ENCODE measurements at regions not wholly inside any gene's neighbourhood (a gene's known extent, or its start where the extent isn't known, plus 50 kb on each side); places are given as distances from the start of the nearest gene placed in this dataset.

GRCh38 chr3:8421267-8421666 lies 80.4 kb upstream of the LMCD1 start:
- Histone ChIP-seq H2BK120ac (ENCODE audit: insufficient read depth, low read length, poor library complexity) (no peak overlapping the region), H3K27ac (ENCODE audit: low read depth, low read length) (no peak overlapping the region), H3K4me3 (ENCODE audit: low read depth, low read length) (no peak overlapping the region), H3K14ac (ENCODE audit: low read length) (no peak overlapping the region), H3K27me3 (ENCODE audit: insufficient read depth, low read length) (no peaks in the 10 kb centered on the region), H3K9ac (ENCODE audit: low read length) (no peak overlapping the region), H2AK5ac (ENCODE audit: low read length) (no peak overlapping the region), H3K18ac (ENCODE audit: low read length) (no peak overlapping the region), H3K36me3 (ENCODE audit: control insufficient read depth in 1 of 2, insufficient read depth in 2 of 2, low read length in 2 of 2) (no peaks in the 10 kb centered on the region), H2BK12ac (ENCODE audit: low read length) (no peak overlapping the region), H3K4ac (ENCODE audit: low read depth, low read length) (no peak overlapping the region), H3K79me1 (ENCODE audit: low read length) (no peaks in the 10 kb centered on the region), H4K8ac (ENCODE audit: low read depth, low read length) (no peak overlapping the region), H3K79me2 (ENCODE audit: control insufficient read depth, insufficient read depth, low read length, poor library complexity) (no peaks in the 10 kb centered on the region), H2AFZ (ENCODE audit: insufficient read depth, low read length, poor library complexity) (no peak overlapping the region), H3K23ac (ENCODE audit: low read length) (no peak overlapping the region), H3K9me3 (ENCODE audit: insufficient read depth, low read depth, low read length) (peaks cover 4% of the 10 kb centered on the region), H4K12ac (ENCODE audit: low read depth, low read length) (no peak overlapping the region), H3K4me1 (ENCODE audit: control insufficient read depth in 1 of 2, insufficient read depth in 2 of 2, low read length in 2 of 2) (no peaks in the 10 kb centered on the region), H3K4me2 (ENCODE audit: low read length) (no peak overlapping the region), H4K91ac (ENCODE audit: low read depth, low read length) (no peak overlapping the region), H2BK5ac (ENCODE audit: low read depth, low read length, poor library complexity) (no peak overlapping the region)
- no CpG with 5 or more reads among the region's 3 CpGs for WGBS (ENCODE audit: extremely low coverage, insufficient coverage, insufficient read length)
- no peak for DNase-seq

- H3K4me3 ChIP-seq (ENCODE audit: low read depth, low read length) = no peak overlapping the region
- no peak overlapping the region for H3K18ac ChIP-seq (ENCODE audit: low read length)
- no peak overlapping the region for H4K91ac ChIP-seq (ENCODE audit: low read depth, low read length)
- DNase-seq = no peak
- H3K14ac ChIP-seq (ENCODE audit: low read length) = no peak overlapping the region
- no peaks in the 10 kb centered on the region for H3K4me1 ChIP-seq (ENCODE audit: control insufficient read depth in 1 of 2, insufficient read depth in 2 of 2, low read length in 2 of 2)
- peaks cover 4% of the 10 kb centered on the region for H3K9me3 ChIP-seq (ENCODE audit: insufficient read depth, low read depth, low read length)
- no peak overlapping the region for H2BK5ac ChIP-seq (ENCODE audit: low read depth, low read length, poor library complexity)
- no peaks in the 10 kb centered on the region for H3K79me2 ChIP-seq (ENCODE audit: control insufficient read depth, insufficient read depth, low read length, poor library complexity)
- no peak overlapping the region for H3K23ac ChIP-seq (ENCODE audit: low read length)
- H3K4me2 ChIP-seq (ENCODE audit: low read length) = no peak overlapping the region
- H3K79me1 ChIP-seq (ENCODE audit: low read length) = no peaks in the 10 kb centered on the region
- no peak overlapping the region for H3K9ac ChIP-seq (ENCODE audit: low read length)
- no peaks in the 10 kb centered on the region for H3K36me3 ChIP-seq (ENCODE audit: control insufficient read depth in 1 of 2, insufficient read depth in 2 of 2, low read length in 2 of 2)
- no peak overlapping the region for H2BK120ac ChIP-seq (ENCODE audit: insufficient read depth, low read length, poor library complexity)
- H4K12ac ChIP-seq (ENCODE audit: low read depth, low read length) = no peak overlapping the region
- H2BK12ac ChIP-seq (ENCODE audit: low read length) = no peak overlapping the region
- H2AK5ac ChIP-seq (ENCODE audit: low read length) = no peak overlapping the region
- H4K8ac ChIP-seq (ENCODE audit: low read depth, low read length) = no peak overlapping the region
- H2AFZ ChIP-seq (ENCODE audit: insufficient read depth, low read length, poor library complexity) = no peak overlapping the region
- no peak overlapping the region for H3K4ac ChIP-seq (ENCODE audit: low read depth, low read length)
- no peak overlapping the region for H3K27ac ChIP-seq (ENCODE audit: low read depth, low read length)
- no CpG with 5 or more reads among the region's 4 CpGs for WGBS (ENCODE audit: extremely low coverage, insufficient coverage, insufficient read length)
- no peaks in the 10 kb centered on the region for H3K27me3 ChIP-seq (ENCODE audit: insufficient read depth, low read length)
These were observed 79.9 kb upstream of the LMCD1 start for GRCh38 chr3:8421711-8422110.

GRCh38 chr3:8423307-8423706 lies 78.3 kb upstream of the LMCD1 start:
- no peak overlapping the region for H3K14ac ChIP-seq (ENCODE audit: low read length)
- H2AFZ ChIP-seq (ENCODE audit: insufficient read depth, low read length, poor library complexity) = no peak overlapping the region
- DNase-seq = no peak
- no peak overlapping the region for H2BK5ac ChIP-seq (ENCODE audit: low read depth, low read length, poor library complexity)
- H3K4me2 ChIP-seq (ENCODE audit: low read length) = no peak overlapping the region
- H3K27ac ChIP-seq (ENCODE audit: low read depth, low read length) = no peak overlapping the region
- no peaks in the 10 kb centered on the region for H3K4me1 ChIP-seq (ENCODE audit: control insufficient read depth in 1 of 2, insufficient read depth in 2 of 2, low read length in 2 of 2)
- H3K4ac ChIP-seq (ENCODE audit: low read depth, low read length) = no peak overlapping the region
- no peaks in the 10 kb centered on the region for H3K79me2 ChIP-seq (ENCODE audit: control insufficient read depth, insufficient read depth, low read length, poor library complexity)
- no peak overlapping the region for H2BK120ac ChIP-seq (ENCODE audit: insufficient read depth, low read length, poor library complexity)
- H4K91ac ChIP-seq (ENCODE audit: low read depth, low read length) = no peak overlapping the region
- H3K27me3 ChIP-seq (ENCODE audit: insufficient read depth, low read length) = no peaks in the 10 kb centered on the region
- H4K8ac ChIP-seq (ENCODE audit: low read depth, low read length) = no peak overlapping the region
- no peaks in the 10 kb centered on the region for H3K36me3 ChIP-seq (ENCODE audit: control insufficient read depth in 1 of 2, insufficient read depth in 2 of 2, low read length in 2 of 2)
- H3K9ac ChIP-seq (ENCODE audit: low read length) = no peak overlapping the region
- H4K12ac ChIP-seq (ENCODE audit: low read depth, low read length) = no peak overlapping the region
- no peak overlapping the region for H2AK5ac ChIP-seq (ENCODE audit: low read length)
- no peak overlapping the region for H3K23ac ChIP-seq (ENCODE audit: low read length)
- no peak overlapping the region for H2BK12ac ChIP-seq (ENCODE audit: low read length)
- H3K9me3 ChIP-seq (ENCODE audit: insufficient read depth, low read depth, low read length) = peaks cover 4% of the 10 kb centered on the region
- H3K4me3 ChIP-seq (ENCODE audit: low read depth, low read length) = no peak overlapping the region
- WGBS (ENCODE audit: extremely low coverage, insufficient coverage, insufficient read length) = no CpG with 5 or more reads among the region's 2 CpGs
- H3K79me1 ChIP-seq (ENCODE audit: low read length) = no peaks in the 10 kb centered on the region
- H3K18ac ChIP-seq (ENCODE audit: low read length) = no peak overlapping the region

- Histone ChIP-seq H2AFZ (ENCODE audit: insufficient read depth, low read length, poor library complexity) (no peak overlapping the region), H3K79me1 (ENCODE audit: low read length) (no peaks in the 10 kb centered on the region), H2BK120ac (ENCODE audit: insufficient read depth, low read length, poor library complexity) (no peak overlapping the region), H2AK5ac (ENCODE audit: low read length) (no peak overlapping the region), H3K4ac (ENCODE audit: low read depth, low read length) (no peak overlapping the region), H3K9me3 (ENCODE audit: insufficient read depth, low read depth, low read length) (peaks cover 4% of the 10 kb centered on the region), H3K23ac (ENCODE audit: low read length) (no peak overlapping the region), H3K4me1 (ENCODE audit: control insufficient read depth in 1 of 2, insufficient read depth in 2 of 2, low read length in 2 of 2) (no peaks in the 10 kb centered on the region), H4K12ac (ENCODE audit: low read depth, low read length) (no peak overlapping the region), H3K36me3 (ENCODE audit: control insufficient read depth in 1 of 2, insufficient read depth in 2 of 2, low read length in 2 of 2) (no peaks in the 10 kb centered on the region), H3K27ac (ENCODE audit: low read depth, low read length) (no peak overlapping the region), H4K8ac (ENCODE audit: low read depth, low read length) (no peak overlapping the region), H3K27me3 (ENCODE audit: insufficient read depth, low read length) (no peaks in the 10 kb centered on the region), H3K79me2 (ENCODE audit: control insufficient read depth, insufficient read depth, low read length, poor library complexity) (no peaks in the 10 kb centered on the region), H3K4me2 (ENCODE audit: low read length) (no peak overlapping the region), H3K14ac (ENCODE audit: low read length) (no peak overlapping the region), H3K4me3 (ENCODE audit: low read depth, low read length) (no peak overlapping the region), H3K9ac (ENCODE audit: low read length) (no peak overlapping the region), H2BK12ac (ENCODE audit: low read length) (no peak overlapping the region), H4K91ac (ENCODE audit: low read depth, low read length) (no peak overlapping the region), H2BK5ac (ENCODE audit: low read depth, low read length, poor library complexity) (no peak overlapping the region), H3K18ac (ENCODE audit: low read length) (no peak overlapping the region)
- no CpG with 5 or more reads among the region's 3 CpGs for WGBS (ENCODE audit: extremely low coverage, insufficient coverage, insufficient read length)
- no peak for DNase-seq
These were observed 77.3 kb upstream of the LMCD1 start for GRCh38 chr3:8424281-8424680.

Data from trophoblast cell (in vitro differentiated cells and primary cell).